Esophagus muscularis mucosa (tissue), 4 donors: ENCODE measurements at regions not wholly inside any gene's neighbourhood (a gene's known extent, or its start where the extent isn't known, plus 50 kb on each side); places are given as distances from the start of the nearest gene placed in this dataset.
"Not testable (repeated sequence)": the region's sequence is repeated elsewhere in the genome, so short reads cannot be mapped to it uniquely, and the experiment has no call there.

Source experiments
- DNase-seq: peaks from one replicate; pipeline ENCODE4 v3.0.0-alpha.2; 2017; ENCODE audit errors: extremely low spot score
- H3K27ac ChIP-seq, 4 donors: fragments of 200-600 bp; sonication (generic); replicated peaks in 1 of 4; 1 replicate in 3 of 4; 2 replicates in 1 of 4; pipeline ENCODE4 v1.5.1; 2016 to 2019; ENCODE audit warnings: mild to moderate bottlenecking in 1 of 4
- H3K27me3 ChIP-seq, 4 donors: fragments of 200-600 bp; sonication (generic); one replicate each; pipeline versions ENCODE4 v1.5.1 to v1.6.0; 2016 to 2019
- H3K36me3 ChIP-seq, 4 donors: fragments of 200-600 bp; sonication (generic); one replicate each; pipeline ENCODE4 v1.5.1; 2016 to 2019
- H3K4me1 ChIP-seq, 4 donors: fragments of 200-600 bp; sonication (generic); one replicate each; pipeline ENCODE4 v1.5.1; 2016 to 2019
- H3K4me3 ChIP-seq, 4 donors: fragments of 200-600 bp; sonication (generic); 1 replicate in 2 of 4; 2 replicates in 2 of 4; pipeline ENCODE4 v1.5.1; 2016 to 2019; ENCODE audit warnings: mild to moderate bottlenecking in 4 of 4, moderate library complexity in 1 of 4
- H3K9me3 ChIP-seq, 4 donors: fragments of 200-600 bp; sonication (generic); 1 replicate in 3 of 4; 2 replicates in 1 of 4; pipeline ENCODE4 v1.5.1; 2016 to 2019
- POLR2AphosphoS5 ChIP-seq, 2 donors: sonication (generic); formaldehyde crosslinking; IDR thresholded peaks; one replicate each; pipeline ENCODE4 v1.6.1; 2017; ENCODE audit warnings: antibody characterized with exemption in 2 of 2
- WGBS: methylation state at CpG from one replicate; pipeline ENCODE4 v1.1.5; 2018; 5-methylcytosine and 5-hydroxymethylcytosine counted together
- intact Hi-C: fragments of 100-400 bp; cut with DNase I; formaldehyde crosslinking; loops from one replicate; pipeline ENCODE4 v1.15.1; 2023

DNA sequence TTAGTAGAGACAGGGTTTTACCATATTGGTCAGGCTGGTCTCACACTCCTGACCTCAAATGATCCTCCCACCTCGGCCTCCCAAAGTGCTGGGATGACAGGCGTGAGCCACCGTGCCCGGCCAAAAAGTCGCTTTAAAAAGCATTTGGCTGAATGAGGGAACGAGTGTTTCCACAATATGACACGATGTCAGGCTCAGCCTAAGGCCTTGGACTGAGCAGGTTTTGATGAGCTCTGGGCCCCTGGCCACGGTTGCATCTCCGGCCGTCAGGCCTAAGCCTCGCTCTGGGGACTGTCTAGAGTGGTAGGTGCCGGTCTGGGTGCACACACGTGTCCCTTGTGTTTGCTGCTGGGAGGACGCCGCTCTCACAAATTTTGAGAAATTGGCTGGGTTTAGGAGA is 120.3 kb downstream of the NPIPB11 start:
- DNase-seq, H3K4me3 ChIP-seq, H3K36me3 ChIP-seq, H3K27me3 ChIP-seq, intact Hi-C loops, H3K9me3 ChIP-seq: not testable (repeated sequence)
- 81% methylated on average over 15 of the region's 15 CpGs for WGBS
- peak in 1 of 2 donors; percentile 8 for TF ChIP-seq POLR2AphosphoS5 (IDR thresholded peaks at IDR 0.05)
- Histone ChIP-seq H3K4me1 (peaks cover 22 to 66% (median 47%) of the 10 kb centered on the region in 4 donors), H3K27ac (peak overlapping the region in 2 of 4 donors; percentile 3 to 22)

DNA sequence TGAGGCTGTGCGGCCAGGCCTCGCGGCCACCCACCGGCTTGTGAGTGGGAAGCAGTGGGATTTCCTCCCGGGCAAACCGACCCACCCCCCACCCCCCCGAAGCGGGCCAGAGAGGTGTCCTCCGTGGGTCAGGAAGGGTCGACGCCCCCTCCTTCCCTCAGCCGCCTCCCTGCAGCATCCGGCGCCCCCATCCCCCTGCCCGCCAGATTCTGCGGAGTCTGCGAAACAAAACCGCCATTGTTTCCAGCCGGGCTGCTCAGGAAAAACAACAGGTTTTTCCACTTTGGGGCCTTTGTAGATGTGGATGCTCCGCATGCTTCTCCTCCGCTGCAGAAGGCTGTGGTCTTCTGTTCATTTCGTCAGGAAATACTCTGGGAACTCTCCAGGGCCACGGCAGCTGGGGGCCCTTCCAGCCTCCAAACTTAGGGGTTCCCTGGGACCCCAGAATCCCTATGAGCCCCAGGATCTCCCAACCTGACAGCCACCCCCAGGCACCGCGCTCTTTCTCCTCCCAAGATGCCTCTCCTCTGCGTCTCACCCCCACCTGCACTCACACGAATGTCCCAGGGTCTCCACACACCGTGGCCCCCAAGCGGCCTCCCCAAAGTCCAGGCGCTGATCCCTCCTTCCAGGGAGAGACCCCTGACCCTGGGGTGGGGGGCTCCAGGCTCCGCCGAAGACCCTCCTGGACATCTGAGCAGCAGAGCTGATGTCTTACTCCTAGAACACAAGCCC is 121.2 kb downstream of the NPIPB11 start:
- intact Hi-C loops, DNase-seq, H3K27me3 ChIP-seq, H3K36me3 ChIP-seq, H3K9me3 ChIP-seq: not testable (repeated sequence)
- WGBS = 93% methylated on average over 13 of the region's 32 CpGs
- Histone ChIP-seq H3K4me1 (peaks cover 17 to 57% (median 39%) of the 10 kb centered on the region in 4 donors), H3K27ac (peak overlapping the region in 1 of 4 donors; percentile 3), H3K4me3 (peak overlapping the region in 1 of 4 donors; percentile 20)

DNA sequence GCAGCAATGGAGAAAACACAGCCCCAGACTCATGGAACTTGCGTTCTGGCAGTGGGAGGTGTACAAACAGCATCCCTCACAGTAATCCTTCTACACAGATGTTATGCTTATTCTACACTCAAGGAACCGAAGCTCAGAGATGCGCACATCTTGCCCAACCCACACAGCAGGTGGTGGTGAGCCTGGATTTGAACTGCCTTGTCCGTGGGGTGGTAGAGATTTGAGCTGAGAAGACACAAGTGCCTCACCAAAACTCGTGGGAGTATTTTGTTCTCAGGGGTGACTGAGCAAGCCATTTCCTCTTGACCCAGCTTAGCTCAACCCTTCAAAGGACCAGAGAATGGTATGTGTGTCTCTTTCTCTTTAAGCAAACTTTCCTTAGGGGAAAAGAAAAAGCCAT is 121.8 kb downstream of the NPIPB11 start:
- H3K27me3 ChIP-seq, intact Hi-C loops, H3K36me3 ChIP-seq, H3K9me3 ChIP-seq, H3K27ac ChIP-seq, DNase-seq: not testable (repeated sequence)
- WGBS = 71% methylated on average over 5 of the region's 5 CpGs
- peaks cover 13 to 51% (median 33%) of the 10 kb centered on the region in 4 donors for H3K4me1 ChIP-seq
- H3K4me3 ChIP-seq = peak overlapping the region in 1 of 4 donors; percentile 20

DNA sequence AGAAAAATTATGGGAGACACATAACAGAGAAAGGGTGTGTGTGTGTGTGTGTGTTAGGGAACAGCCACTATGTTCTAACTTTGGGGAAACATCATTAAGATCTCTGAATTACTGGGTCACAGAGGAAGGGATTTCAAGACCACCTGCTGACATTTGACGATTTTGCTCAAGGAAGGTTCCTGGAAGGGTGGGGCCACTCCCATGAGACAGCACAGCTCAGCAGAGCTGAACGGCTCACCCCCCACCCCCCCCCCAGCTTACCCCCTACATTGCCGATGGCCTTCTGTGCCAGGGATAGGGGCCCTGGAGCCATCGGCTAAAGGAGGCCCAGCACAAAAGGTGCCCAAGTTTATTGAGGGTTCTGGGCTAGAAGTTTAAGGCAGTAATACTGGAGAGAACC is 122.4 kb downstream of the NPIPB11 start:
- H3K27ac ChIP-seq, intact Hi-C loops, H3K4me3 ChIP-seq, H3K27me3 ChIP-seq, DNase-seq, H3K9me3 ChIP-seq, H3K36me3 ChIP-seq: not testable (repeated sequence)
- WGBS = 43% methylated on average over 2 of the region's 4 CpGs
- peaks cover 8 to 46% (median 28%) of the 10 kb centered on the region in 4 donors for H3K4me1 ChIP-seq

- DNase-seq, H3K4me1 ChIP-seq, H3K27ac ChIP-seq, intact Hi-C loops, H3K27me3 ChIP-seq, H3K9me3 ChIP-seq, H3K36me3 ChIP-seq, H3K4me3 ChIP-seq: not testable (repeated sequence)
- WGBS = 47% methylated on average over 4 of the region's 8 CpGs
Observed at GRCh38 chr16:29278097-29278871, 128.2 kb downstream of the NPIPB11 start.

DNA sequence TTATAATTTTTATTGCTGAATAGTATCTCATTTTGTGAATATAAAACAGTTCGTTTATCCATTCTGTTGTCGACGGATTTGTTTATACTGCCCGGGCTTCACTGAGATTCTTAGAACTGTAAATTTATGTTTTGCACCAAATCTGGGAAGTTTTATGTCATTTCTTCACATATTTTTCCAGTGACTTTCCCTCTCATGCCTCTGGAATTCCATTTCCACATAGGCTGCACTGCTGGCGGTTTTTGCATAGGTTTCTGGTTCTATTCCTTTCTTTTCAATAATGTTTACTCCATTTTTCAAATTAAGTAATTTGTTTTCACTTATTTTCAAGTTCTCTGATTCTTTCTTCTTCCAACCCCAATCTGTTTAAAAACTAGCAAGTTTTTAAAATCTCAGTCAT is 130.1 kb downstream of the NPIPB11 start:
- DNase-seq, H3K9me3 ChIP-seq, H3K4me3 ChIP-seq, H3K27me3 ChIP-seq, intact Hi-C loops, H3K27ac ChIP-seq, H3K36me3 ChIP-seq: not testable (repeated sequence)
- WGBS = 81% methylated on average over 5 of the region's 5 CpGs
- peaks cover 0 to 18% (median 13%) of the 10 kb centered on the region in 4 donors for H3K4me1 ChIP-seq

GRCh38 chr16:29274055-29275035 is 132.2 kb downstream of the NPIPB11 start:
- H3K9me3 ChIP-seq, H3K27me3 ChIP-seq, H3K36me3 ChIP-seq, DNase-seq, intact Hi-C loops, H3K4me3 ChIP-seq, H3K27ac ChIP-seq: not testable (repeated sequence)
- 92% methylated on average over 8 of the region's 12 CpGs for WGBS
- peaks cover 0 to 30% (median 21%) of the 10 kb centered on the region in 4 donors for H3K4me1 ChIP-seq

DNA sequence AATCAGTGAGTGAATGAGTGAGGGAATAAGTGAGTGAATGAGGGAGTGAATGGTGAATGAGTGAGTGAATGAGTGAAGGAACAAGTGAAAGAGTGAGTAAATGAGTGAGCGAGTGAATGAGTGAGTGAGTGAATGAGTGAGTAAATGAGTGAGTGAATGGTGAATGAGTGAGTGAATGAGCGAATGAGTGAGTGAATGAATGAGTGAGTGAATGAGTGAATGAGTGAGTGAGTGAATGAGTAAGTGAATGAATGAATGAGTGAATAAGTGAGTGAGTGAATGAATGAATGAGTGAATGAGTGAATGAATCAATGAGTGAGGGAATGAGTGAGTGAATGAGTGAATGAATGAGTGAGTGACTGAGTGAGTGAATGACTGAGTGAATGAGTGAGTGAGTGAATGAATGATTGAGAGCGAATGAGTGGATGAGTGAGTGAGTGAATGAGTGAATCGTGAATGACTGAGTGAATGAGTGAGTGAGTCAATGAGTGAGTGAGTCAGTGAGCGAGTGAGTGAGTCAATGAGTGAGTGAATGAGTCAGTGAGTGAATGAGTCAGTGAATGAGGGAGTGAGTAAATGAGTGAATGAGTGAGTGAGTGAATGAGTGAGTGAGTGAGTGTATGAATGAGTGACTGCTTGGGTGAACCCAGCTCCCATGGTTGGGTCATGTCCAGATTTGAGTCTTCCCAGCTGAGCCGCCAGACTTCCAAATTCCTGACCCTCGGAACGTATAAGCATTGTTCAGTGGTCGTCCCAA is 133.0 kb downstream of the NPIPB11 start:
- DNase-seq, H3K36me3 ChIP-seq, H3K27ac ChIP-seq, intact Hi-C loops, H3K4me3 ChIP-seq, H3K27me3 ChIP-seq, H3K9me3 ChIP-seq: not testable (repeated sequence)
- peaks cover 4 to 39% (median 29%) of the 10 kb centered on the region in 4 donors for H3K4me1 ChIP-seq
- 89% methylated on average over 9 of the region's 9 CpGs for WGBS

DNA sequence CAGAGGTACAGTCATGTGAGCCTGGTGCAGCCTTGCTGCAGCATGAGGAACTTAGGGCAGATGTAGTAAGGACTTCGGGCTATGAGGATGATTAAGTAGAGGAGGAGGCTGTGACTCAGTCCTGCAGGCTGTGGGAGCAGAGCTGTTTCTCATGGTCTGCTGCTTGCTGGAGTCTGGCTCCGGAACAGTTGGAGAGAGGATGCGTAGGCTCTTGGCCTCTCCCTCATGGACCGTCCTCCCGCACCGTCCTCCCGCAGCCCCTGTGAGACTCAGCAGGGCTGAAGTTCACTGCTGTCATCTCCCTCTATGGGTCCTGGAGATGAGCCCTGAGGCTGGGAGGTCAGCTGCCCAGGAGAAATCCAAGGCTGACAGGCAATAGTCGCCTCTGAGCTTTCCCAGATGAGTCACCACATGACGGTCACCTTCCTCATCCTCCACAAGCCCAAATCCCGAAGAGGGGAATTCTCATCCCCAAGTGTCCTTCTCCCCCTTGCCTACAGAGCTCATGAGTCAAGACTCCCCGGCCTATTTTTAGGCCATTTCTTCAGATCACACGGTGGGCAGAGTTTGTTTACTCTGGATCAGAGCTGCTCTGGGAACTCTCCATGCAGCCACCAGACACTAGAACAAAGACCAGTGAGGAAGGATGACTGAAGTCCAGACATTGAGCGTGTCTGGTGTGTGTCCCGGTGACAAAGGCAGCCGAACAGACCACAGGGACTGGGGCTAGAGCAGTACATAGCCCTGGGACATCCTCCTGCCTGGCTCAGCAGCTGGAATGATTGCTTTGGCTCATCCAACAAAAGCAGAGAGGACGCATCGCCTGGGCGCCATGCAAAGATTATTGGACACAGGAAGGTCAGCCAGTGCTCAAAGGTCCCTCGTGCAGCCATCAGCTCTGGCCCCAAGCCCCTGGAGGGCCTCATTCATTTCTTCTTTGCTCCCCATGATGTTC is 134.5 kb downstream of the NPIPB11 start:
- H3K27me3 ChIP-seq, H3K4me3 ChIP-seq, H3K36me3 ChIP-seq, DNase-seq, intact Hi-C loops, H3K9me3 ChIP-seq: not testable (repeated sequence)
- H3K27ac ChIP-seq = peak overlapping the region in 3 of 4 donors; percentile 18 to 38 (median 19)
- 64% methylated on average over 10 of the region's 19 CpGs for WGBS
- H3K4me1 ChIP-seq = peaks cover 5 to 47% (median 37%) of the 10 kb centered on the region in 4 donors

DNA sequence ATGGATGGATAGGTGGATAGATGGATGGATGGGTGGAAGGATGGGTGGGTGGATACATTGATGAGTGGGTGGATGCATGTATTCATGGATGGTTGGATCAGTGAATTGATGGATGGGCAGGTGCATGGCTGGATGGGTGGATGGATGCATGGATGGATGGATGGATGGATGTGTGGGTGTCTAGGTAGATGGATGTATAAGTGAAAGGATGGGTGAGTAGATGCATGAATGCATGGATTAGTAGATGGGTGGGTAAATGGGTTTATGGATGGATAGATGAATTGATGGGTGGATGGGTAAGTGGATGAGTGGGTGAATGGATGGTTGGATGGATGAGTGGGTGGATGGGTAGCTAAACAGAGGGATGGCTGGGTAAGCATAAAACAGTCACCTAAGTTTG is 135.6 kb downstream of the NPIPB11 start:
- H3K4me3 ChIP-seq, H3K36me3 ChIP-seq, H3K27me3 ChIP-seq, H3K27ac ChIP-seq, intact Hi-C loops, DNase-seq, H3K9me3 ChIP-seq: not testable (repeated sequence)
- peaks cover 5 to 53% (median 37%) of the 10 kb centered on the region in 4 donors for H3K4me1 ChIP-seq
